HG03575 (cell line): ENCODE measurements at regions not wholly inside any gene's neighbourhood (a gene's known extent, or its start where the extent isn't known, plus 50 kb on each side); places are given as distances from the start of the nearest gene placed in this dataset.
"Not testable (repeated sequence)": the region's sequence is repeated elsewhere in the genome, so short reads cannot be mapped to it uniquely, and the experiment has no call there.

Source experiments
- ATAC-seq: cut with Tn5 transposase; IDR thresholded peaks from one replicate; pipeline ENCODE4 v1.9.1; 2021; ENCODE audit not compliant: unreplicated experiment, insufficient number of reproducible peaks, low FRiP score; ENCODE audit errors: extremely low read depth

DNA sequence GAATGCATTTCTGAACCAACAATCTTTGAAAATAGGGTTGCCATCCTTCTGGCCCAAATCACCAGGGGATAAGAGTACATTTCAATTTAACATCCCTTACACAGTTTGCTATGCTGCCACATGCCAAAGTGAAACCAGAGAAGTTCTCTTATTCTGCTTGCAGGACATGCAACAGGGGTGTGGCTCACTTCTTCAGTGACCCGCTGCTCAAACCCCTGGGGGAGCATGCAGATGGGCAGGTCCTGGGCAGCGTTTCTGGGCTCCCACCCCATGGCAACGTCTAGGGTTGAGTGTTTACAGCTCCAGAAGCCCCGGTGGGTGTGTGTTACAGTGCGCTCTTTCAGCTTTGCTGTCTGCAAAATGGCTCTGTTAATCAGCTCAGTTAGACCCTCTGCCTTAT is 1306.3 kb upstream of the TMEM132C start:
- ATAC-seq, result no peak

DNA sequence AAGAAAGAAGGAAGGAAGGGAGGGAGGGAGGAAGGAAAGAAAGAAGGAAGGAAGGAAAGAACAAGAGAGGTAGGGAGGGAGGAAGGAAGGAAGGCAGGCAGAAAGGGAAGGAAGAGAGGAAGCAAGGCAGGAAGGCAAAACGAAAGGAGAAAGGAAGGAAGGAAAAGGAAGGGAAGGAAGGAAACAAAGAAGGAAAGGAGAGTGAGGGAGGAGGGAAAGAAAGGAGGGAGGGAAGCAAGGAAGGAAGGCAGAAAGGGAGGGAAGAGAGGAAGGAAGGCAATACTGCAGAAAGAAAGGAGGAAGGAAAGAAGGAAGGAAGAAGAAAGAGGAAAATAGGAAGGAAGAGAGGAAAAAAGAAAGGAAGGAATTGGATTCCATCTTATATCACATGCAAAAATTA is 1303.1 kb upstream of the TMEM132C start:
- no peak for ATAC-seq

DNA sequence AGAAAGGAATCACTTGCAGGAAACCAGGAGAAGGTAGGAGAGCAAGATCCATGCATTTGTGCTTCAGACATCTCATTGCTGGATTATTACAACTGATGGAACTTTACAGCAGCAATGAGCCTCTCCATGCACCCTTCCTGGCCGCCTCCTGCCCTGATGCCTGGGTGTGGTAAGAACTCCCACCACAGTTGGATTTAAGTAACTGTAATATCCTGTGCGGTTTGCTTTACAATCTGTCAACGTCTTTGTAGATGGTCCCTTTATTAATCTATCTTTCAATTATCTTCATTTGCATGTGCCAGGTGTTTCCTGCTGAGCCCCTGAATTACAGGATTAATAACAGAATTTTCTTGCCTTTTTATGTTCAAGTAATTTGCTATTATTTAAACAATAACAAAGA is 1300.5 kb upstream of the TMEM132C start:
- ATAC-seq, result no peak

DNA sequence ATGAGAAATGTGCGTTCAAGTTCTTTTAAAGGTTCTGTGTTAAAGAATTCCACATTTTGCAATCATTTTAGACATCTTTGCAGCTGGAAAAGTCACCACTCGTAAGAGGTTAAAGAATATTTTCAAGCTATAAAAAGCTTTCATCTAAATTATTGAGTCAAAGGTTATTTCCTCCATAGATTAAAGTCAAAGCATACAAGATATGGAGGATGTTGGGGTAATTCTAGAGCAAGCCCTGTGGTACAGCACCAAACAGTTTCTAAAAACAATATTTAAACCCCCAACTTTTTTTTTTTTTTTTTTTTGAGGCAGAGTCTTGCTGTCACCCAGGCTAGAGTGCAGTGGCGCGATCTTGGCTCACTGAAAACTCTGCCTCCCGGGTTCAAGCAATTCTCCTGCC is 1299.8 kb upstream of the TMEM132C start:
- no peak for ATAC-seq

DNA sequence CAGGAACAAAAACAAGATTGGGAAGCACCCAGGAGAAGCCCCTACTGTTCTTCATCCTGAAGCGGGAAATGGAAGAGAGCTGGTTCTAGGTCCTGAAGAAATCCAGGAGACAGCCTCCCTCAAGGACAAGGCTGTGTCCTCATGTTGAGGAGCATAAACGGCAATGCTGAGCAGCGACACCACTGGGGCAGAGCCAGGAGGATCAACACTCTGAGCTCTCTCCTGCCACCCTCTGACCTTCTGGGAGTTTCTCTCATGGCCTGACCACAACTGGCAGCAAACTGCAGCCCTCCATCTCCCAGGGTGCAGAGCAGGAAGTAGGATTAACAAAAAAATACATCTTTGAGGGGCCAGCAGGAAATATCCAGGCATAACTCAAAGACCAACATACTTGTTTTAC is 1292.2 kb upstream of the TMEM132C start:
- ATAC-seq, result no peak

DNA sequence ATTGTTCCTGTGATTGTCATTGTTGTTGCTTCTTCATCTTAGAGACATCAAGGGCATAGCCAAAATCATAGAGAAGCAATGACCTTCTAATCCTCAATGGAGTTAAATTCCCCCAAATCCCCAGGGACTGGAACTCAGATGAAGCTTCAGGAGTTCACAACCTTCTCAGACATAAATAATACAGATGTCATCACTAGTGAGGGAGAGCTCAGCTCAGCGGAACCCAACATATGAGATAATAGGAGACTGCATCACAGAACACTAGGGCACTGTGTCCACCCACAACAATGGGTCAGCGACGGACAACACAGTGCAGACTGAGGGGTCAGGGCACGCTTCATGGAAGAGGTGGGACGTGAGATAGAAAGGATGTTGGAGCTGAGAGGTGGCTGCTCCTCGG is 1290.4 kb upstream of the TMEM132C start:
- no peak for ATAC-seq

DNA sequence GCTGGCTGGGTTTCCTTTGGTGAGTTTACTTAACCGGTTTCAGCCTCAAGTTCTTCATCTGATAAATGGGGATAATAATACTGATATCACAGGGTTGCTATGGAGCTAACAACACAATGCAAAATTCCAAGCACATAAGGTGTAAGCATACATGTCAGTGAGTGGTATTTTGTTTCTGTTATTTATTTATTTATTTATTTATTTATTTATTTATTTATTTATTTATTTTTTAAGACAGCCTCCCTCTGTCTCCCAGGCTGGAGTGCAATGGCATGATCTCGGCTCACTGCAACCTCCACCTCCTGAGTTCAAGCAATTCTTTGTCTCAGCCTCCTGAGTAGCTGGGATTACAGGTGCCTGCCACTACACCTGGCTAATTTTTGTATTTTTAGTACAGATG is 1287.4 kb upstream of the TMEM132C start:
- ATAC-seq, result not testable (repeated sequence)

DNA sequence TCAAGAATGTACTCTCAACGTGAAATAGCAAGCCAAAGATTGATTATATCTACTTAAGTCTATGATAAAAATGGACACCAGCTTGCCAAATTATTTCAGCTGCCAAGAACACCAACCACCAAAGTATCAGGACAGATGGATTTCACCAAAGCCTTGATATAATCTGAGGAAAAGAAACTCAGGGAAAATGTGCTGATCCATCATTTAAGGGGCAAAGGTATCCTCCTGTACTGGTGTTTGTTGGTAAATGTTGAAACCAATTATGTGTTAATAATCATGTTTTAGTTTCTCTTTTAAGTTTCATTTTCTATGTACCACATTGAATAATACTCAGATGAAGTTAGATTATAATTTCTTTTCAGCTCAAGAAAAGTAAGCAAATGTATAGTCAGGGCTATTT is 1284.3 kb upstream of the TMEM132C start:
- ATAC-seq, result no peak

DNA sequence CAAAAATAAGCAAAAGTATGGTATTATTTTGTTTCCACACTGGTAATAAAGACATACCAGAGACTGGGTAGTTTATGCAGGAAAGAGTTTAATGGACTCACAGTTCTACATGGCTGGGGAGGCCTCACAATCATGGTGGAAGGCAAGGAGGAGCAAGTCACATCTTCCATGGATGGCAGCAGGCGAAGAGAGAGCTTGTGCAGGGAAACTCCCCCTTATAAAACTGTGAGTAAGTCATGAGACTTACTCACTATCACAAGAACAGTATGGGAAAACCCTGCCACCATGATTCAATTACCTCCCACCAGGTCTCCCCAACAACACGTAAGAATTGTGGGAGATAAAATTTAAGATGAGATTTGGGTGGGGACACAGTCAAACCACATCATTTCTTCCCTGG is 1283.2 kb upstream of the TMEM132C start:
- not testable (repeated sequence) for ATAC-seq

DNA sequence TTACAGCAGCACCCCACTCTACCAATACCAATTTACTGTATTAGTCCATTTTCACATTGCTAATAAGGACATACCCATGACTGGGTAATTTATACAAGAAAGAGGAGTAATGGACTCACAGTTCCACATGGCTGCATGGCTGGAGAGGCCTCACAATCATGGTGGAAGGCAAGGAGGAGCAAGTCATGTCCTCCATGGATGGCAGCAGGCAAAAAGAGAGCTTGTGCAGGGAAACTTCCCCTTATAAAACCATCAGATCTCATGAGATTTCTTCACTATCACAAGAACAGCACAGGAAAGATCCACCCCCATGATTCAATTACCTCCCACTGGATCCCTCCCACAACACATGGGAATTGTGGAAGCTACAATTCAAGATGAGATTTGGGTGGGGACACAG is 1281.3 kb upstream of the TMEM132C start:
- ATAC-seq, result not testable (repeated sequence)

DNA sequence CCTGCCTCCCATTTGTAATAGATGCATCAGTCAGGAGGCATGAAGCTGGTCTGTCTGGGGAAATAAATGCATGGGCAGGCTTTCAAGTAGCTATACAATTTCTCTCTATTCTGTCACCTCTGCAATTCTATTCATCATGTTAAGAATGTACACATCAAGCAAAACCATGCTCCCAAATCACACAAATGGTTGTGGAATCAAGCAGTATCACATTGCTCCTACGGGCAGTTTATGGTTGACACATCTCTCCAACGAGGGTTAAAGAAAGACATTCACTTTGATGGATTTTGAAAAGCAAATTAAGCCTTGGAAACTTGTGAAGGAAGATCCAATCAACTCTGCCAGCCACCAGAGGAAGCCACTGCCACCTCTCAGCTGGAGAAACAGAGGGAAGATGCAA is 1277.4 kb upstream of the TMEM132C start:
- ATAC-seq, result no peak

DNA sequence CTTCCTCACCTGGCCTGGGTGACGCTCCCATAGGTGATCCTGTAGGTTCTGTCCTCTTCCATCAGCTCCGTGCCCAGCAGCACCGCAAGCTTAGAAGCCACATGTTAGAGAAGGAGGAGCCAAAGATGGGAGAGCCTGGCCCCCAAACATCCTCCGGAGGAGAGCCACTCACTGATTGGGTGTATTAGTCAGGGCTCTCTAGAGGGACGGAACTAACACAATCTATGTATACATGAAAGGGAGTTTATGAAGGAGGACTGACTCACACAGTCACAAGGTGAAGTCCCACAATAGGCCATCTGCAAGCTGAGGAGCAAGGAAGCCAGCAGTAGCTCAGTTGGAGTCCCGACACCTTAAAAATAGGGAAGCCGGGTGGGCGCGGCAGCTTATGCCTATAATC is 1273.1 kb upstream of the TMEM132C start:
- ATAC-seq, result no peak

DNA sequence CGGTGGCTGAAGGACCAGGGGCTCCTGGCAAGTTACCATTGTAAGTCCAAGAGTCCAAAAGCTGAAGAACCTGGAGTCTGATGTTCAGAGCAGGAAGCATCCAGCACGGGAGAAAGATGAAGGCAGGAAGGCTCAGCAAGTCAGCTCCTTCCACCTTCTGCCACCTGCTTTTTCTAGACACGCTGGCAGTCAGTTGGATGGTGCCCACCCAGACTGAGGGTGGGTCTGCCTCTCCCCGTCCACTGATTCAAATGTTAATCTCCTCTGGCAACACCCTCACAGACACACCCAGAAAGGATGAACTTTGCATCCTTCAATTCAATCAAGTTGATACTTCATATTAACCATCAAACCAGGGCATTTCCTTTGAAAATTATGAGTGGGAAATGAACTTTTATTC is 1272.4 kb upstream of the TMEM132C start:
- ATAC-seq, result no peak

DNA sequence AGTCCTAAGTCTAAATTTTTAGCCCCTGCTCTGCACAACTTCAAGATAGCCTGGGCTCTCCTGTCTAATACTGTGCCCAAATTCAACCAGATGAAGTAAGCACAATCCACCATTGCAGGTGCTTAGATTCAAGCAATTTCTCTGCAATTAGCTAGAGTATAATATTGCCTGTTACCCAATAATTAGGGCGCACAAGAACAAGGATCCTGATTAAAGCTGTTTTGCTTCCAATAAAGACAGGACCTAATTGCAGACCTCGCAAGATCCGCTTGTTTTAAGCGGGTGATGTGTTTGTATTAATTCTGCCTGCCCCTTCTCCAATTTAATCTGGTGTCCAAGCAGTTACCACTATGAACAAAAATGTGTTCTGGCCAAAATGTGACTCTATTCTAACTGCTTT is 1268.9 kb upstream of the TMEM132C start:
- ATAC-seq, result no peak

DNA sequence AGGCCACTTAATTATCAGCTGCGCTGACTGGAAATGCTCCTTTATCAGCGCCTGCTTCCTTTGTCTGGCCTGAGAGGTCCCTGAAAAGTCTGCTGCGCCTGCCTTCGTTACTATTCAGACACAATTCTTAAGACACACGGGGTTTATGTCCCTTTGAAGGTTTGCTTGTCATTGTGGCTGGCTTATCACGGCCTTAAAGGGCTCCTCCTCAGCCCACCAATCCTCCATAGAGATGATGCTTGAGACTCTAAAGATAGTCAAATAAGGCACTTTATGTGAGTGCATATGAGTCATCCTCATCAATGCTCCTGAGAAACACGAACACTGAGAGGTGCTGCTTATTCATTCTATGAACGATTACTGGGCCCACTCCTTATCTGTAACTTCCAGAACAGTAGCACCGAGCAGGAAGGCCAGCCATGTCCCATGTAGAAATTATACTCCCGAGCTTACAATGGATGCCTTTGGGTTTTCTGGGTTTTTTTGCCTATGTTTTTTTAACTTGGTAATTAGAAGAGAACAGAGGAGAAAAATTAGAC is 1268.2 kb upstream of the TMEM132C start:
- no peak for ATAC-seq

DNA sequence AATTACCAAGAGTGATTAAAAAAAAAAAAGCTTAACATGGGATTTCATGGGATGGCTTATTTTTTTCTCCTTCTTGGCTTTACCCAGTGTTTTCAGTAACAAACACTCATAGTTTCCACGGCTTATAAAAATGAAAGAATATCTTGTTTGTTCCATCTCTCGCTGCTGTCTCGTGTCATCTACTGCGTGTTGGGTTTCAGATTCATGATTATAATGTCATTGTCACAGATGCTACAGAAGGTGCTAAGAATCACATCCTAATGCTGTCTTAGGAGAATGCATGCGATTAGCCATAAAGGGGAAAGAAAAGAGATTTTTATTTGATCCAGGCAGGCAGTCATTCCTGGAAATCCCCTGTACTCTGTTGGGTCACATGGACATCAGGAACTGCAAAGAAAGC is 1267.6 kb upstream of the TMEM132C start:
- no peak for ATAC-seq

DNA sequence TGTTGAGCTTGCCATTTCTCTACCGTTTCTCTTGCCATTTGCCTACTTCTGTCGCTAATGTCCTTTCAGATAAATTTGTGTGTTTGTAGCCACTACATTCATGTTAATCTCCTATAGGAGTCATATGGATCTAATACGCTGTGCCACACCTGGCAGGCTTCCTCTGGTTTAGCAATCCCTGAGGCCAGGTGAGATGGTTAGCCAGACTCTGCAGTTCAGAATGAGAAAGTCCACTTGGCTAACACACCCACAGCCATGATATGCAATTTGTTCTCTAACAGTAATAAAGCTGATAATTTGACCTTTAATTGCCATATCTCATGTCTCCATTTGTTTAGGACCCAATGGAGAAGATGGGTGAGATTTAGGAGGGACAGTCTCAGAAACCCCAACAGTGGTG is 1261.6 kb upstream of the TMEM132C start:
- no peak for ATAC-seq

DNA sequence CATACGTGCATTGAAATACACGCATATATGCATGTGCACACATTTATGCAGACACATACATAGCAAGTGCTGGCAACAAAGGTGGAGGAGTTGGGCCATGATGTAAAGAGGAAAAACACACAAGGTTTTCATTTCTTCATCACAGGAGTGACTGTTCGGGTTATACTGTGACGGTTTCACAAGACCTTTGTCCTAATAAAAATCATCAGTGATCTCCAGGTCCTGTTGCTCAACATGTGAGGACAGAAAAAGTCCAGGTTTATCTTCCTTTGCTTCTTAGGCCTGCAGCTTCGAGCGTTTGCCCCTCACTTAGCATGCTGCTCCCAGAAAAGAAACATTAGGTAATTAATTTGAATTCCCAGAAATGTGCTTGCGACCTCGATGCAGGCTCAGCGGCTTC is 1260.0 kb upstream of the TMEM132C start:
- no peak for ATAC-seq

DNA sequence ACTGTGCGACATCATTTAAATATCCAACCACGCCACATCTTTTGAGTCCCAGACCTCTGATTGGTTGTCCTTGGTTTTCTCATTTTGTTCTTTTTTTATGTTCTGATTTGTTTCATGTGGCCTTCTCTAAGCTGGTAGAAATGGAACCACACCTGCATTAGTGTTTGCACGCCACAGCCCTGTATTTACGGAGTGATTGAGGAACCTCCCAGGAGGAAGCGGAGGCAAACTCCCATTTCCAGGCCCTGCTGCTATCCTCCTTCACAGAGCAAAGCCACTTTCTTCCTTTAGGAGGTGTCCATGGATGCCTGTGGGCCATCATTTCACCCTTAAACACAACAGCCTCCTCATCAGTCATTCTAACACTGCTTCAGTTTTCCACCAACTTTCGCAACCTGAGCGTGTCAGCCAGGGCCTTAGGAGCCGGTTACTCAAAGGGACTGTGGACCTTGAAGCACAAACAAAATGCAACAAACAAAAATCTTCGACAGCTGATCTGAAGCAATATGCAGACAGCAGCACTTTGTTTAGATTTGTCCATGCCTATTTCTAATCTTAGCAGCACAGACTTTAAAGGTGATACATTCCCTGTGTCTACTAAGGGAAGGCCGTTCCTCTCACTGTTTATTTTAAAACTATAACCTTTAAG is 1258.1 kb upstream of the TMEM132C start:
- ATAC-seq, result no peak

DNA sequence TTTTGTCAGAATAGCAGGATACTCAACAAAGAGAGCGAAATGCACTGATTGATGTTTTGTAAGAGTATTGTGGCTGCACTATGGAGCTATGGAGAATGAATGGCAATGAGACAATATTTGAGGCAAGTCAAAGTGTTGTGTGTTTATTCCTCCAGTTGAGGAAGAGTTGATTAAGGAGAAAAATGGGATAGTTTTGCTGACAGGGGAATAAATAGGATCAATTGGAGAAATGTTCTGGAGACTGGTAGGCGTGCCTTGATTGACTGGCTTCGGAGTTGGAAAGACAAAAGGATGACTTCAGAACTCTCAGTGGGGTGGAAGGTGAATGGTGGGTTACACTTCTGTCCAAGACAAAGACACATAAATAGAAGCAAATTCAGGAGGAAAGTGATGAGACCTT is 1254.9 kb upstream of the TMEM132C start:
- no peak for ATAC-seq

DNA sequence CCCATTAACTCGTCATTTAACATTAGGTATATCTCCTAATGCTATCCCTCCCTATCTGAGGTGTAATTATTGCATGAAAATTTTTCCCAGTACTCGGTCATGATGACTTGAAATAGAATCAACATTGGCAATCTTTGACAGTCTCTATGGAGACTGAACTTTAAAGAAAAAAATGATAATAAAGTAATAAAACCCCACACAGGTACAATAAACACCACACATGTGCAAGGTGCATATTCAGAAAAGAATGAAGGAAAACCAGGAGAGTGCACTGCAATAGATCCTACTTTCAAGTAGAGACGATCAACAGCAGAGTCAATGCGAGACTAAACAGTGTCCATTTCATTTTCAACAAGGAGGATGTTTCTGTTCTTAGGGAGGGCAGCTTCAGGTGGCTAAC is 1253.8 kb upstream of the TMEM132C start:
- no peak for ATAC-seq
